ENCODE measurements at regions not wholly inside any gene's neighbourhood (a gene's known extent, or its start where the extent isn't known, plus 50 kb on each side); places are given as distances from the start of the nearest gene placed in this dataset.

GRCh38 chr11:29826878-29827277 lies 190.0 kb downstream of the KCNA4 start:
- Mint-ChIP-seq H3K9me3 (peaks cover 3% of the 10 kb centered on the region), H3K4me1 (no peaks in the 10 kb centered on the region), H3K27ac (no peak overlapping the region), H3K36me3 (no peaks in the 10 kb centered on the region), H3K4me3 (no peak overlapping the region), H3K27me3 (no peaks in the 10 kb centered on the region)

DNA sequence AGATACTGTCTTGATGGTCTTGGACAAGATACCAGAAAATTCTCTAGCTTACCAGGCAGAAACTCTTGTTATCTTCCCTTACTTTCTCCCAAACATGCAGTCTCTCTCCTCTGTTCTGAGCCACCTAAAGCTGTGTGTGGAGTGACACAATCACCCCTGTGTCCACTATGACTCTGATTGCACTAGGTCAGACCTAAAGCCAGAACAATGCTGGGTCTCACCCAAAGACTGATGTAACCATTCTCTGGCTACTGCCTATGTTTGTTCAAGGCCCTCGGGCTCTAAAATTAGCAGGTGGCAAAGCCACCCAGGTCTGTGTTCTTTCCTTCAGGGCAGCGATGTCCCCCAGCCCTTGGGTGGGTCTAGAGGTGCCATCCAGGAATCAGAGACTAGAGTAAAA lies 200.5 kb downstream of the KCNA4 start:
- Mint-ChIP-seq H3K36me3 (no peaks in the 10 kb centered on the region), H3K4me1 (no peaks in the 10 kb centered on the region), H3K27me3 (no peaks in the 10 kb centered on the region), H3K27ac (no peak overlapping the region), H3K9me3 (peaks cover 20% of the 10 kb centered on the region), H3K4me3 (no peak overlapping the region)

GRCh38 chr11:29809121-29809520 lies 207.7 kb downstream of the KCNA4 start:
- H3K36me3 Mint-ChIP-seq, result no peaks in the 10 kb centered on the region
- peaks cover 9% of the 10 kb centered on the region for H3K9me3 Mint-ChIP-seq
- H3K27ac Mint-ChIP-seq, result no peak overlapping the region
- H3K4me1 Mint-ChIP-seq, result no peaks in the 10 kb centered on the region
- no peaks in the 10 kb centered on the region for H3K27me3 Mint-ChIP-seq
- no peak overlapping the region for H3K4me3 Mint-ChIP-seq

DNA sequence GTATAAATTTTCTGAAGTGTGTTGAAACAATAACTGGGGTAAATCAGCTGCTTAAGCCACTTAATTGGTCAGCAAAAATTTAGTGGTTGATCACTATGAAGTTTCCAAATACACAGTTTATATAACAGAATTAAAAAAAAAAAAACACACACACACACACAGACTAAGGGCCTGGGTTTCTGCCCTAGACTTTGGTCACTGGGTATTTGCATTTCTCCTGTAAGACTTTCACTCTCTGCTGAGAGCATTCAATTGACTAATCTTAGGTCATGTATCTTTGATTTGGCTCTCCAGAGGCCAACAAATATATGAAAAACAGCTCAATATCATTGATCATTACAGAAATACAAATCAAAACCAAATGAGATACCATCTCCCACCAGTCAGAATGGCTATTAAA lies 214.3 kb downstream of the KCNA4 start:
- H3K4me1 Mint-ChIP-seq, result no peaks in the 10 kb centered on the region
- no peak overlapping the region for H3K4me3 Mint-ChIP-seq
- no peaks in the 10 kb centered on the region for H3K27me3 Mint-ChIP-seq
- no peaks in the 10 kb centered on the region for H3K36me3 Mint-ChIP-seq
- H3K9me3 Mint-ChIP-seq, result peaks cover 8% of the 10 kb centered on the region
- H3K27ac Mint-ChIP-seq, result no peak overlapping the region

GRCh38 chr11:29801561-29801960 lies 215.3 kb downstream of the KCNA4 start:
- Mint-ChIP-seq H3K27me3 (no peaks in the 10 kb centered on the region), H3K27ac (no peak overlapping the region), H3K4me1 (no peaks in the 10 kb centered on the region), H3K4me3 (no peak overlapping the region), H3K36me3 (no peaks in the 10 kb centered on the region), H3K9me3 (peaks cover 8% of the 10 kb centered on the region)

DNA sequence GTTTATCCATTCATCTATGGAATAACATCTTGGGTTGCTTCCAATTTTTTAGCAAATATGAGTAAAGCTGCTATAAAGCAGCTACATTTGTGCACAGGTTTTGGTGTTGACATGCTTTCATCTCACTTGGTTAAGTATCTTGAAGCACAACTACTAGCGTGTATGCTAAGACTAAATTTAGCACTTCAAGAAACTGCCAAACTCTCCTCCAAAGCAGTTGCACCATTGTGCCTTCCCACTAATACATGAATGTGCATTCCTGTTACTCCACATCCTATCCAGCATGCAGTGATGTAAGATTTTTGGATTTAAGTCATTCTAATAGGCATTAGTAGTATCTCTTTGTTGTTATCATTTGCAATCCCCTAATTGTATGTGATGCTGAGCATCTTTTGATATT lies 230.7 kb downstream of the KCNA4 start:
- H3K9me3 Mint-ChIP-seq, result peaks cover 19% of the 10 kb centered on the region
- no peaks in the 10 kb centered on the region for H3K4me1 Mint-ChIP-seq
- no peak overlapping the region for H3K27ac Mint-ChIP-seq
- no peak overlapping the region for H3K4me3 Mint-ChIP-seq
- no peaks in the 10 kb centered on the region for H3K27me3 Mint-ChIP-seq
- no peaks in the 10 kb centered on the region for H3K36me3 Mint-ChIP-seq

DNA sequence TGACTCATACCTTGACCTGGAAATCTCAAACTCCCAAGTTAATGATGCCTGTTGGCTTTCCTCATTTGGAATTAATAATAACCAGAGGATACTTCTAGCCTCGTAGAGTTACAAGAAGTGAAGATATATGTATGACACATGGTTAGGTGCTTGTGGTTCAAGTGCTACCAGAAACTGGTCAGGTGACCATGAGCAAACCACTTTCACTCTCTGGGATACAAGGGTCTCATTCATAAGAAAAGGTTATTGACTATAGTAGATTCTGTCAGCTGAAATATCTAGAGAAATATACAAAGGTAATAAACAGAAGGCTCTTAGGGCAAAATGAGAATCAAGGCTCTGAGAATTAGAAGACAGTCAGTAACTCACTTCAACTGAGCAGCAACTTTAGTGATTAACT lies 233.3 kb downstream of the KCNA4 start:
- Mint-ChIP-seq H3K9me3 (peaks cover 22% of the 10 kb centered on the region), H3K27ac (no peak overlapping the region), H3K4me1 (no peaks in the 10 kb centered on the region), H3K36me3 (no peaks in the 10 kb centered on the region), H3K4me3 (no peak overlapping the region), H3K27me3 (no peaks in the 10 kb centered on the region)

- no peaks in the 10 kb centered on the region for H3K27me3 Mint-ChIP-seq
- no peak overlapping the region for H3K27ac Mint-ChIP-seq
- no peaks in the 10 kb centered on the region for H3K4me1 Mint-ChIP-seq
- no peak overlapping the region for H3K4me3 Mint-ChIP-seq
- H3K36me3 Mint-ChIP-seq, result no peaks in the 10 kb centered on the region
- peaks cover 22% of the 10 kb centered on the region for H3K9me3 Mint-ChIP-seq
These were observed 234.4 kb downstream of the KCNA4 start for GRCh38 chr11:29782447-29782846.

- Mint-ChIP-seq H3K27me3 (no peaks in the 10 kb centered on the region), H3K36me3 (no peaks in the 10 kb centered on the region), H3K4me1 (no peaks in the 10 kb centered on the region), H3K4me3 (no peak overlapping the region), H3K27ac (no peak overlapping the region), H3K9me3 (peaks cover 22% of the 10 kb centered on the region)
These were observed 235.6 kb downstream of the KCNA4 start for GRCh38 chr11:29781268-29781667.

GRCh38 chr11:29780756-29781155 lies 236.1 kb downstream of the KCNA4 start:
- no peak overlapping the region for H3K4me3 Mint-ChIP-seq

GRCh38 chr11:29773656-29774264 lies 243.1 kb downstream of the KCNA4 start:
- no peaks in the 10 kb centered on the region for H3K4me1 Mint-ChIP-seq
- H3K9me3 Mint-ChIP-seq, result peaks cover 5% of the 10 kb centered on the region
- H3K4me3 Mint-ChIP-seq, result no peak overlapping the region
- H3K36me3 Mint-ChIP-seq, result no peaks in the 10 kb centered on the region
- no peaks in the 10 kb centered on the region for H3K27me3 Mint-ChIP-seq
- no peak overlapping the region for H3K27ac Mint-ChIP-seq

More at GRCh38 chr11:29780756-29781155, 236.1 kb downstream of the KCNA4 start:
- Mint-ChIP-seq H3K9me3 (peaks cover 18% of the 10 kb centered on the region), H3K27me3 (no peaks in the 10 kb centered on the region), H3K27ac (no peak overlapping the region), H3K4me1 (no peaks in the 10 kb centered on the region), H3K36me3 (no peaks in the 10 kb centered on the region)

DNA sequence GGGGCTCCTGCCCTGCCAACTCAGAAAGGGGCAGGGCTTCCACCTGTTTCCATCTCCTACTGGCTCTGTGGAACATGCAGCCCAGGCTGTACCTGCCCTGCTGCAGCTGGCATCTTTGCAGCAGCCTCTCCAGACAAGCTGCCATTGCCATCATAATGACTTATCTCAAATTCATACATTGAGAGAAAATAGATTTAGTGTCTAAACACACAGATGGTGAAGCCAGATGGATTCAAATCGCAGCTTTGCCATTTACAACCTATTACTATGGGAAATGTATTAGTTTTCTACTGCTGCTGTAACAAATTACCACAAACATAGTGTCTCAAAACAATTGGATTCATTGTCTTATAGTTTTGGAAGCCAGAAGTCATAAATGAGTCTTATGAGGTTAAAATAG lies 260.0 kb downstream of the KCNA4 start:
- H3K27me3 Mint-ChIP-seq, result no peaks in the 10 kb centered on the region
- no peaks in the 10 kb centered on the region for H3K36me3 Mint-ChIP-seq
- H3K4me1 Mint-ChIP-seq, result no peaks in the 10 kb centered on the region
- H3K27ac Mint-ChIP-seq, result no peak overlapping the region
- H3K4me3 Mint-ChIP-seq, result no peak overlapping the region
- H3K9me3 Mint-ChIP-seq, result peaks cover 9% of the 10 kb centered on the region

DNA sequence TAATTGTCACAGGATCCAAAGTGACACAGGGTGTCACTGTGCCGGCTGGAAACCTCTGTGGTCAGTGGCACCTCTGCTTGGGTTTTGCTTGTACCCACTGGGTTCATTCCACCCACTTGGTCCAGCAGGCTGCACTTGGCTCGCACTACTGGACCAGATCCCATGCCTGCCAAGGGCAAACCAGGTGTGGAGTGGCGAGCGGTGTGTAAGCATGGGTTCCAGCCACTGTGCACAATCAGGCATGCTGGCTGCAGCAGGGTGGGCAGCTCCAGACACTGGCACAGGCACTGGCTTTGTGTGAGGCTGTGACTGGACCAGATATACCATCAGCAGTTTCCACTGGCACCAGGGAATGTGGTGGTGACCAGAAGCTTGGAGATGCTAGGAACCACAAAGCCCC lies 261.4 kb downstream of the KCNA4 start:
- Mint-ChIP-seq H3K4me3 (no peak overlapping the region), H3K36me3 (no peaks in the 10 kb centered on the region), H3K4me1 (no peaks in the 10 kb centered on the region), H3K27me3 (no peaks in the 10 kb centered on the region), H3K27ac (no peak overlapping the region), H3K9me3 (peaks cover 9% of the 10 kb centered on the region)

DNA sequence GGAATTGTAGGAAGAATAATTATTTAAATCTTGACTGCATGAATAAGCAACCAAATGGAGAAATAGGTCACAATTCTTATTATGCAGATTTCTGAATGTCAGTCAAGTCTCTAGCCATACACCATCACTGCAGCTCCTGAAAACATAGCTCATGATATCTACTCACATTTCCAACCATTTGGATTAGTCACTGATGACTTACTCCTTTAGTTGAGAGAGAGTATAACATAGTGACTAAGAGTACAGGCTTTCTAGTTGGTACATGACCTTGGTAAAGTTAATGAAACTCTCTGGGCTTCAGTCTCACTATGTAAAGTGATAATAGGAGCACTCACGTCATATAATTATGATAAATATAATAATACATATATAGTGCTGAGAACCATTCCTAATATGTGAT lies 265.2 kb downstream of the KCNA4 start:
- H3K27ac Mint-ChIP-seq, result no peak overlapping the region
- no peaks in the 10 kb centered on the region for H3K27me3 Mint-ChIP-seq
- H3K9me3 Mint-ChIP-seq, result peaks cover 9% of the 10 kb centered on the region
- H3K4me1 Mint-ChIP-seq, result no peaks in the 10 kb centered on the region
- H3K4me3 Mint-ChIP-seq, result no peak overlapping the region
- H3K36me3 Mint-ChIP-seq, result no peaks in the 10 kb centered on the region

GRCh38 chr11:29750392-29750791 lies 266.4 kb downstream of the KCNA4 start:
- Mint-ChIP-seq H3K27me3 (no peaks in the 10 kb centered on the region), H3K36me3 (no peaks in the 10 kb centered on the region), H3K4me3 (no peak overlapping the region), H3K9me3 (peaks cover 9% of the 10 kb centered on the region), H3K4me1 (no peaks in the 10 kb centered on the region), H3K27ac (no peak overlapping the region)

GRCh38 chr11:29734287-29734686 lies 282.5 kb downstream of the KCNA4 start:
- Mint-ChIP-seq H3K4me3 (no peak overlapping the region), H3K27me3 (no peaks in the 10 kb centered on the region), H3K4me1 (no peaks in the 10 kb centered on the region), H3K9me3 (peaks cover 5% of the 10 kb centered on the region), H3K36me3 (no peaks in the 10 kb centered on the region), H3K27ac (no peak overlapping the region)

- Mint-ChIP-seq H3K27ac (no peak overlapping the region), H3K4me1 (no peaks in the 10 kb centered on the region), H3K4me3 (no peak overlapping the region), H3K27me3 (no peaks in the 10 kb centered on the region), H3K36me3 (no peaks in the 10 kb centered on the region), H3K9me3 (peaks cover 15% of the 10 kb centered on the region)
These were observed 303.0 kb downstream of the KCNA4 start for GRCh38 chr11:29713831-29714320.

All from activated naive CD4-positive, alpha-beta T cell treated with anti-CD3 and anti-CD28 coated beads, Interleukin-2, amount 50 U/mL, for 24 hours (primary cell).